GM12873 (cell line): ENCODE measurements at regions not wholly inside any gene's neighbourhood (a gene's known extent, or its start where the extent isn't known, plus 50 kb on each side); places are given as distances from the start of the nearest gene placed in this dataset.

Experiments
- CTCF ChIP-seq: IDR thresholded peaks from 2 replicates; pipeline ENCODE4 v1.5.1; 2012; ENCODE audit warnings: low read depth, mild to moderate bottlenecking, moderate library complexity, low read length, control low read depth; ENCODE audit not compliant: insufficient read depth; ENCODE audit errors: missing control alignments

- no peak for TF ChIP-seq CTCF
These were observed 154.1 kb upstream of the PRDM9 start for GRCh38 chr5:23353286-23353685.

- TF ChIP-seq CTCF, result no peak
These were observed 155.0 kb upstream of the PRDM9 start for GRCh38 chr5:23352446-23352845.

- TF ChIP-seq CTCF, result no peak
These were observed 164.3 kb upstream of the PRDM9 start for GRCh38 chr5:23343121-23343520.

- no peak for TF ChIP-seq CTCF
These were observed 174.7 kb upstream of the PRDM9 start for GRCh38 chr5:23332650-23333251.

- TF ChIP-seq CTCF, result no peak
These were observed 176.7 kb upstream of the PRDM9 start for GRCh38 chr5:23330726-23331125.

GRCh38 chr5:23319901-23320300 lies 187.5 kb upstream of the PRDM9 start:
- TF ChIP-seq CTCF, result no peak

GRCh38 chr5:23318960-23319359 lies 188.4 kb upstream of the PRDM9 start:
- TF ChIP-seq CTCF, result no peak
